HCT116 (cell line): ENCODE measurements at regions not wholly inside any gene's neighbourhood (a gene's known extent, or its start where the extent isn't known, plus 50 kb on each side); places are given as distances from the start of the nearest gene placed in this dataset.

Source experiments
- ATAC-seq: fragments of 200-7000 bp; cut with Tn5 transposase; 2 replicates; pipeline ENCODE4 v1.9.1; 2020; ENCODE audit warnings: mild to moderate bottlenecking, moderate library complexity
- BruUV-seq: library from RNA; stranded (reverse); fragments of 400-500 nt; replicated peaks from 2 replicates; lab custom pipeline; 2021; lab: Mats Ljungman, UMichigan
- CTCF ChIA-PET: fragments of 300-600 bp; sonication (Branson Sonifier 250); formaldehyde crosslinking; loops from one replicate; lab custom pipeline; 2021; ENCODE audit warnings: antibody characterized with exemption; lab: Charles Lee
- POLR2A ChIA-PET: fragments of 300-600, 350-600 bp; sonication (Branson Sonifier 250); formaldehyde crosslinking; loops from one replicate; lab custom pipeline; 2021; ENCODE audit warnings: antibody characterized with exemption; lab: Charles Lee
- RAD21 ChIA-PET, 2 experiments: fragments of 300-600 bp; sonication (Branson Sonifier 250); formaldehyde crosslinking; loops; one replicate each; lab custom pipeline; 2023; ENCODE audit warnings: low total read pairs in 2 of 2; ENCODE audit not compliant: uncharacterized antibody in 2 of 2, unreplicated experiment in 2 of 2, low non-redundant PET in 1 of 2; lab: Charles Lee
- DNase-seq: peaks from one replicate; pipeline ENCODE4 v3.0.0-alpha.2; 2010; ENCODE audit warnings: low read depth, low spot score
- H2AFZ ChIP-seq: fragments of 200-600 bp; shearing (Covaris generic), sonication (generic); 2 replicates; pipeline ENCODE4 v1.6.1; 2017; ENCODE audit warnings: low read depth, mixed run types, mixed read lengths, antibody characterized with exemption, low read length; ENCODE audit not compliant: poor library complexity, severe bottlenecking
- H3K27ac ChIP-seq: 2 replicates; pipeline ENCODE4 v1.5.1; 2012; ENCODE audit warnings: low read depth, low read length
- H3K27me3 ChIP-seq: fragments of 200-600 bp; sonication (generic); 2 replicates; pipeline ENCODE4 v1.6.1; 2016; ENCODE audit warnings: mixed run types, low read length, mixed read lengths; ENCODE audit not compliant: insufficient read depth
- H3K36me3 ChIP-seq, 2 experiments: fragments of 200-500 bp in 1 of 2; fragments of 200-600 bp in 1 of 2; sonication (Bioruptor generic) in 1 of 2; sonication (generic) in 1 of 2; 2 replicates each; pipeline versions ENCODE4 v1.5.1 to v1.6.1; 2014 to 2016; ENCODE audit warnings: low read length in 2 of 2, inconsistent platforms in 1 of 2, mixed read lengths in 1 of 2, mixed run types in 1 of 2; ENCODE audit not compliant: insufficient read depth in 2 of 2, control insufficient read depth in 1 of 2
- H3K4me1 ChIP-seq, 2 experiments: fragments of 200-600 bp in 1 of 2; sonication (generic) in 1 of 2; 2 replicates each; pipeline versions ENCODE4 v1.5.1 to v1.6.1; 2012 to 2017; ENCODE audit warnings: low read length in 2 of 2, inconsistent platforms in 1 of 2, mild to moderate bottlenecking in 1 of 2, mixed read lengths in 1 of 2, mixed run types in 1 of 2, moderate library complexity in 1 of 2; ENCODE audit not compliant: insufficient read depth in 2 of 2, control insufficient read depth in 1 of 2
- H3K4me2 ChIP-seq: fragments of 200-600 bp; sonication (generic); 2 replicates; pipeline ENCODE4 v1.6.1; 2017; ENCODE audit warnings: mixed run types, low read length, mixed read lengths
- H3K4me3 ChIP-seq, 2 experiments: fragments of 200-600 bp in 1 of 2; sonication (generic) in 1 of 2; replicated peaks in 1 of 2; 2 replicates each; pipeline ENCODE4 v1.5.1; 2011 to 2016; ENCODE audit warnings: low read length in 2 of 2, control low read depth in 1 of 2, low read depth in 1 of 2, mild to moderate bottlenecking in 1 of 2, mixed read lengths in 1 of 2, mixed run types in 1 of 2
- H3K79me2 ChIP-seq: fragments of 200-600 bp; sonication (generic); 2 replicates; pipeline ENCODE4 v1.6.1; 2017; ENCODE audit warnings: mild to moderate bottlenecking, mixed run types, low read length, moderate library complexity, mixed read lengths; ENCODE audit not compliant: insufficient read depth
- H3K9ac ChIP-seq: fragments of 200-600 bp; sonication (generic); 2 replicates; pipeline ENCODE4 v1.6.1; 2016; ENCODE audit warnings: low read length, mixed read lengths
- H3K9me2 ChIP-seq: fragments of 200-600 bp; sonication (generic), shearing (Covaris generic); 2 replicates; pipeline ENCODE4 v1.6.1; 2017; ENCODE audit warnings: mixed run types, mild to moderate bottlenecking, moderate library complexity; ENCODE audit not compliant: insufficient read depth
- H3K9me3 ChIP-seq, 2 experiments: fragments of 200-500 bp in 1 of 2; fragments of 200-600 bp in 1 of 2; sonication (Bioruptor generic) in 1 of 2; sonication (generic) in 1 of 2; 2 replicates each; pipeline ENCODE4 v1.6.1; 2014 to 2017; ENCODE audit warnings: low read length in 2 of 2, mixed read lengths in 2 of 2, inconsistent platforms in 1 of 2, low read depth in 1 of 2, mild to moderate bottlenecking in 1 of 2, mixed run types in 1 of 2, moderate library complexity in 1 of 2; ENCODE audit not compliant: control insufficient read depth in 1 of 2, insufficient read depth in 1 of 2
- H4K20me1 ChIP-seq: fragments of 200-600 bp; sonication (generic), shearing (Covaris generic); 2 replicates; pipeline ENCODE4 v1.6.1; 2017; ENCODE audit warnings: mixed run types, mild to moderate bottlenecking, moderate library complexity; ENCODE audit not compliant: insufficient read depth
- CBX3 ChIP-seq: IDR thresholded peaks from 2 replicates; pipeline ENCODE4 v1.6.1; 2012; ENCODE audit warnings: low read depth
- EGR1 ChIP-seq: IDR thresholded peaks from 2 replicates; pipeline ENCODE4 v1.6.1; 2012; ENCODE audit warnings: low read depth
- ELF1 ChIP-seq: IDR thresholded peaks from 2 replicates; pipeline ENCODE4 v1.6.1; 2012; ENCODE audit warnings: low read depth, borderline replicate concordance
- EZH2 ChIP-seq: fragments of 200-600 bp; sonication (generic); IDR thresholded peaks from 2 replicates; pipeline ENCODE4 v1.6.1; 2017; ENCODE audit warnings: antibody characterized with exemption, mixed run types
- EZH2phosphoT487 ChIP-seq: fragments of 200-600 bp; IDR thresholded peaks from 2 replicates; pipeline ENCODE4 v1.6.1; 2018; ENCODE audit warnings: antibody characterized with exemption, borderline replicate concordance
- FOSL1 ChIP-seq: IDR thresholded peaks from 2 replicates; pipeline ENCODE4 v1.6.1; 2012; ENCODE audit warnings: low read depth
- POLR2A ChIP-seq: IDR thresholded peaks from 2 replicates; pipeline ENCODE4 v1.7.0; 2011; ENCODE audit warnings: borderline replicate concordance; ENCODE audit not compliant: insufficient read depth, insufficient read length; ENCODE audit errors: extremely low read depth
- RAD21 ChIP-seq: IDR thresholded peaks from 2 replicates; pipeline ENCODE4 v1.6.1; 2012; ENCODE audit warnings: low read depth, mild to moderate bottlenecking
- SIN3A ChIP-seq: IDR thresholded peaks from 2 replicates; pipeline ENCODE4 v1.6.1; 2012; ENCODE audit warnings: low read depth
- SP1 ChIP-seq: IDR thresholded peaks from 2 replicates; pipeline ENCODE4 v1.6.1; 2012; ENCODE audit warnings: low read depth
- SRF ChIP-seq: IDR thresholded peaks from 2 replicates; pipeline ENCODE4 v1.6.1; 2012; ENCODE audit warnings: low read depth
- YY1 ChIP-seq: IDR thresholded peaks from 2 replicates; pipeline ENCODE4 v1.6.1; 2011; ENCODE audit warnings: low read length, low read depth, moderate library complexity, mild to moderate bottlenecking; ENCODE audit not compliant: insufficient replicate concordance; ENCODE audit errors: extremely low read depth
- ZFX ChIP-seq: fragments of 450-650 bp; IDR thresholded peaks from 2 replicates; pipeline ENCODE4 v1.6.1; 2017
- intact Hi-C: fragments of 100-400 bp; cut with micrococcal nuclease; formaldehyde crosslinking; loops from 2 replicates; pipeline ENCODE4 v1.10.0; 2022
- TF ChIP-seq, protein P1 (sequence below): IDR thresholded peaks from 2 replicates; pipeline ENCODE4 v1.6.1; 2012
- TF ChIP-seq, protein P2 (sequence below): IDR thresholded peaks from 2 replicates; pipeline ENCODE4 v1.6.1; 2012
- TF ChIP-seq, protein P3 (sequence below), 3 experiments: fragments of 200-600 bp in 1 of 3; sonication (generic) in 1 of 3; IDR thresholded peaks in 2 of 3; conservative IDR thresholded peaks in 1 of 3; 2 replicates each; pipeline ENCODE4 v1.5.1; 2012 to 2017; ENCODE audit warnings: low read depth in 2 of 3, low read length in 2 of 3, antibody characterized with exemption in 1 of 3, borderline replicate concordance in 1 of 3, control low read depth in 1 of 3, mild to moderate bottlenecking in 1 of 3, mixed read lengths in 1 of 3, mixed run types in 1 of 3, moderate library complexity in 1 of 3; ENCODE audit not compliant: insufficient read depth in 1 of 3
- TF ChIP-seq, protein P4 (sequence below): IDR thresholded peaks from 2 replicates; pipeline ENCODE4 v1.6.1; 2011; ENCODE audit warnings: mild to moderate bottlenecking, low read length, moderate library complexity; ENCODE audit not compliant: insufficient replicate concordance; ENCODE audit errors: extremely low read depth

DNA sequence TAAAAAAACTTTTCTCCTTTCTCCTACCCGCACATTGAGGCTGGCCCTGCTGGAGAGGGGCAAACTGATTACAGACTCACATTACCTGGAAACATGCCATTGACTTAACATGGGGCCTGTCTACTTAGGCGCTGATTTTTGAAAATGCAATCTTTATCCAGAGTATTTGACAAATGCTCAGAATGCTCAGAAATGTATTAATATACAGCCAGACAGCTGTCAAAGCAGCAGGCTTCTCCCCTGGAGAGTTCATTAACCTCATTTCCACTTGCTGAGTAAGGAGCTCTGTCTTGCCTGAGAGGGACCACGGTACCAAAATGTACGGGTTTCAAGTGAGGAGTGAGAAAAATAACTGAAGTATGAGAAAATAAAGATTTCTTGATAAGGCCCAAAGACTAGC lies 95.7 kb downstream of the PAX1 start:
- no peak for ATAC-seq
- DNase-seq = no peak
- intact Hi-C loops = no loop called here
- Histone ChIP-seq H2AFZ (no peak overlapping the region), H3K79me2 (no peaks in the 10 kb centered on the region), H3K4me2 (no peak overlapping the region), H3K4me1 (no peaks in the 10 kb centered on the region), H3K27ac (no peak overlapping the region), H3K27me3 (no peaks in the 10 kb centered on the region), H3K9me3 (peaks cover 0 to 4% of the 10 kb centered on the region in 2 experiments; a peak in 1 of 4 replicates), H3K9me2 (no peaks in the 10 kb centered on the region), H3K4me3 (no peak overlapping the region), H3K36me3 (no peaks in the 10 kb centered on the region), H3K9ac (no peak overlapping the region), H4K20me1 (no peaks in the 10 kb centered on the region)
- no TSS peak for BruUV-seq
- ChIA-PET POLR2A (no interaction called here), RAD21 (no interaction called here), CTCF (no interaction called here)
- TF ChIP-seq SP1 (no peak), ELF1 (no peak), SIN3A (no peak), YY1 (no peak), EGR1 (no peak), CBX3 (no peak), SRF (no peak), FOSL1 (no peak), ZFX (no peak), EZH2 (no peak), EZH2phosphoT487 (no peak), RAD21 (no peak), POLR2A (no peak)
- TF ChIP-seq, protein P1, sequence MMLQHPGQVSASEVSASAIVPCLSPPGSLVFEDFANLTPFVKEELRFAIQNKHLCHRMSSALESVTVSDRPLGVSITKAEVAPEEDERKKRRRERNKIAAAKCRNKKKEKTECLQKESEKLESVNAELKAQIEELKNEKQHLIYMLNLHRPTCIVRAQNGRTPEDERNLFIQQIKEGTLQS = no peak
- TF ChIP-seq, protein P2, sequence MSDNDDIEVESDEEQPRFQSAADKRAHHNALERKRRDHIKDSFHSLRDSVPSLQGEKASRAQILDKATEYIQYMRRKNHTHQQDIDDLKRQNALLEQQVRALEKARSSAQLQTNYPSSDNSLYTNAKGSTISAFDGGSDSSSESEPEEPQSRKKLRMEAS = no peak
- TF ChIP-seq, protein P3, sequence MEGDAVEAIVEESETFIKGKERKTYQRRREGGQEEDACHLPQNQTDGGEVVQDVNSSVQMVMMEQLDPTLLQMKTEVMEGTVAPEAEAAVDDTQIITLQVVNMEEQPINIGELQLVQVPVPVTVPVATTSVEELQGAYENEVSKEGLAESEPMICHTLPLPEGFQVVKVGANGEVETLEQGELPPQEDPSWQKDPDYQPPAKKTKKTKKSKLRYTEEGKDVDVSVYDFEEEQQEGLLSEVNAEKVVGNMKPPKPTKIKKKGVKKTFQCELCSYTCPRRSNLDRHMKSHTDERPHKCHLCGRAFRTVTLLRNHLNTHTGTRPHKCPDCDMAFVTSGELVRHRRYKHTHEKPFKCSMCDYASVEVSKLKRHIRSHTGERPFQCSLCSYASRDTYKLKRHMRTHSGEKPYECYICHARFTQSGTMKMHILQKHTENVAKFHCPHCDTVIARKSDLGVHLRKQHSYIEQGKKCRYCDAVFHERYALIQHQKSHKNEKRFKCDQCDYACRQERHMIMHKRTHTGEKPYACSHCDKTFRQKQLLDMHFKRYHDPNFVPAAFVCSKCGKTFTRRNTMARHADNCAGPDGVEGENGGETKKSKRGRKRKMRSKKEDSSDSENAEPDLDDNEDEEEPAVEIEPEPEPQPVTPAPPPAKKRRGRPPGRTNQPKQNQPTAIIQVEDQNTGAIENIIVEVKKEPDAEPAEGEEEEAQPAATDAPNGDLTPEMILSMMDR (IDR thresholded peaks at IDR 0.05 in 2 of 3, conservative IDR thresholded peaks at IDR 0.05 in 1 of 3; ENCODE audit: borderline replicate concordance in 1 of 3, insufficient read depth in 1 of 3, low read depth in 2 of 3, low read length in 2 of 3) = no peak
- TF ChIP-seq, protein P4, sequence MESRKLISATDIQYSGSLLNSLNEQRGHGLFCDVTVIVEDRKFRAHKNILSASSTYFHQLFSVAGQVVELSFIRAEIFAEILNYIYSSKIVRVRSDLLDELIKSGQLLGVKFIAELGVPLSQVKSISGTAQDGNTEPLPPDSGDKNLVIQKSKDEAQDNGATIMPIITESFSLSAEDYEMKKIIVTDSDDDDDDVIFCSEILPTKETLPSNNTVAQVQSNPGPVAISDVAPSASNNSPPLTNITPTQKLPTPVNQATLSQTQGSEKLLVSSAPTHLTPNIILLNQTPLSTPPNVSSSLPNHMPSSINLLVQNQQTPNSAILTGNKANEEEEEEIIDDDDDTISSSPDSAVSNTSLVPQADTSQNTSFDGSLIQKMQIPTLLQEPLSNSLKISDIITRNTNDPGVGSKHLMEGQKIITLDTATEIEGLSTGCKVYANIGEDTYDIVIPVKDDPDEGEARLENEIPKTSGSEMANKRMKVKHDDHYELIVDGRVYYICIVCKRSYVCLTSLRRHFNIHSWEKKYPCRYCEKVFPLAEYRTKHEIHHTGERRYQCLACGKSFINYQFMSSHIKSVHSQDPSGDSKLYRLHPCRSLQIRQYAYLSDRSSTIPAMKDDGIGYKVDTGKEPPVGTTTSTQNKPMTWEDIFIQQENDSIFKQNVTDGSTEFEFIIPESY = no peak
